OCI-LY1 (cell line): ENCODE measurements at regions not wholly inside any gene's neighbourhood (a gene's known extent, or its start where the extent isn't known, plus 50 kb on each side); places are given as distances from the start of the nearest gene placed in this dataset.

Source experiments
- CTCF ChIP-seq: fragments of 200-600 bp; sonication (generic), shearing (Covaris generic); IDR thresholded peaks from 2 replicates; pipeline ENCODE4 v1.5.1; 2017; ENCODE audit warnings: mild to moderate bottlenecking, antibody characterized with exemption, low read length, moderate library complexity, mixed read lengths
- EZH2 ChIP-seq: fragments of 200-600 bp; sonication (generic), shearing (Covaris generic); IDR thresholded peaks from 2 replicates; pipeline ENCODE4 v1.8.0; 2017; ENCODE audit warnings: borderline replicate concordance, mixed run types, mild to moderate bottlenecking, antibody characterized with exemption, low read length, moderate library complexity, mixed read lengths

GRCh38 chr13:47650209-47650608, 350.9 kb downstream of the SUCLA2 start:
- no peak for TF ChIP-seq CTCF
- TF ChIP-seq EZH2 = no peak
